H1 (cell line): ENCODE measurements at regions not wholly inside any gene's neighbourhood (a gene's known extent, or its start where the extent isn't known, plus 50 kb on each side); places are given as distances from the start of the nearest gene placed in this dataset.

Source experiments
- CTCF ChIA-PET: fragments of 300-600 bp; sonication (Branson Sonifier 250); formaldehyde crosslinking; loops from one replicate; lab custom pipeline; 2021; ENCODE audit not compliant: partially characterized antibody; lab: Charles Lee
- POLR2A ChIA-PET: fragments of 300-600 bp; sonication (Branson Sonifier 250); formaldehyde crosslinking; loops from one replicate; lab custom pipeline; 2021; ENCODE audit warnings: inconsistent platforms; ENCODE audit not compliant: partially characterized antibody; lab: Charles Lee
- DNase-seq, 2 experiments: peaks; one replicate each; pipeline versions ENCODE4 v3.0.0 to v3.0.0-alpha.2; 2010 to 2022; ENCODE audit warnings: low spot score in 2 of 2, low read depth in 1 of 2, mixed read lengths in 1 of 2
- FAIRE-seq: peaks from 2 replicates; lab custom pipeline; 2011; peaks lifted over from hg19 to GRCh38; lab: Jason Lieb, UNC
- H2AFZ ChIP-seq: 2 replicates; pipeline ENCODE4 v1.8.1; 2012; ENCODE audit warnings: low read length, inconsistent platforms
- H2AK5ac ChIP-seq: 2 replicates; pipeline ENCODE4 v1.6.1; 2013; ENCODE audit warnings: low read depth, low read length
- H2BK120ac ChIP-seq: replicated peaks from 2 replicates; pipeline ENCODE3; 2013; ENCODE audit warnings: low read depth, low read length, inconsistent platforms
- H2BK12ac ChIP-seq: 2 replicates; pipeline ENCODE4 v1.6.1; 2013; ENCODE audit warnings: low read depth, low read length
- H2BK15ac ChIP-seq: 2 replicates; pipeline ENCODE4 v1.6.1; 2013; ENCODE audit warnings: low read length
- H2BK20ac ChIP-seq: 2 replicates; pipeline ENCODE4 v1.6.1; 2013; ENCODE audit warnings: low read length
- H2BK5ac ChIP-seq: 2 replicates; pipeline ENCODE4 v1.6.1; 2013; ENCODE audit warnings: low read depth, low read length
- H3K14ac ChIP-seq: 2 replicates; pipeline ENCODE4 v1.6.1; 2013; ENCODE audit warnings: inconsistent platforms; ENCODE audit not compliant: insufficient read length
- H3K18ac ChIP-seq: 2 replicates; pipeline ENCODE4 v1.6.1; 2013; ENCODE audit warnings: low read length; ENCODE audit errors: extremely low read depth
- H3K23ac ChIP-seq: 2 replicates; pipeline ENCODE4 v1.6.1; 2013; ENCODE audit warnings: inconsistent platforms; ENCODE audit not compliant: insufficient read length
- H3K23me2 ChIP-seq: 2 replicates; pipeline ENCODE4 v1.6.1; 2013; ENCODE audit warnings: low read depth, low read length
- H3K27ac ChIP-seq: 2 replicates; pipeline ENCODE4 v1.6.1; 2011; ENCODE audit warnings: low read depth, low read length, inconsistent platforms
- H3K27me3 ChIP-seq, 4 experiments: replicated peaks in 1 of 4; 1 replicate in 1 of 4; 2 replicates in 3 of 4; pipeline versions ENCODE4 v1.6.1 to v1.8.1; 2011 to 2013; ENCODE audit warnings: low read length in 3 of 4, mild to moderate bottlenecking in 3 of 4, inconsistent platforms in 2 of 4, mixed read lengths in 2 of 4, moderate library complexity in 1 of 4; ENCODE audit not compliant: control insufficient read depth in 3 of 4, insufficient read depth in 3 of 4; ENCODE audit errors: extremely low read depth in 1 of 4
- H3K36me3 ChIP-seq, 4 experiments: 2 replicates each; pipeline versions ENCODE4 v1.6.1 to v1.8.1; 2011 to 2013; ENCODE audit warnings: mild to moderate bottlenecking in 4 of 4, low read length in 3 of 4, moderate library complexity in 2 of 4, control low read depth in 1 of 4, inconsistent platforms in 1 of 4; ENCODE audit not compliant: insufficient read depth in 4 of 4, control insufficient read depth in 2 of 4
- H3K4ac ChIP-seq: replicated peaks from 2 replicates; pipeline ENCODE3; 2013; ENCODE audit warnings: low read length, low read depth, mixed read lengths, inconsistent platforms; ENCODE audit not compliant: insufficient read length
- H3K4me1 ChIP-seq, 4 experiments: replicated peaks in 1 of 4; 1 replicate in 1 of 4; 2 replicates in 3 of 4; pipeline versions ENCODE4 v1.6.1 to v1.8.1; 2011 to 2013; ENCODE audit warnings: low read length in 3 of 4, inconsistent platforms in 2 of 4, mixed read lengths in 1 of 4; ENCODE audit not compliant: insufficient read depth in 4 of 4, control insufficient read depth in 3 of 4
- H3K4me2 ChIP-seq, 2 experiments: 2 replicates each; pipeline versions ENCODE4 v1.6.1 to v1.8.1; 2011 to 2013; ENCODE audit warnings: low read depth in 2 of 2, low read length in 2 of 2, control low read depth in 1 of 2, inconsistent platforms in 1 of 2, mild to moderate bottlenecking in 1 of 2; ENCODE audit not compliant: insufficient read depth in 1 of 2
- H3K4me3 ChIP-seq, 4 experiments: fragments of 200-600, 300-600 bp in 1 of 4; sonication (generic), shearing (Covaris generic), sonication (Bioruptor Twin) in 1 of 4; 2 replicates each; pipeline versions ENCODE4 v1.5.1 to v1.8.1; 2011 to 2016; ENCODE audit warnings: low read length in 4 of 4, low read depth in 3 of 4, control low read depth in 2 of 4, inconsistent platforms in 2 of 4, mild to moderate bottlenecking in 2 of 4, mixed read lengths in 1 of 4, moderate library complexity in 1 of 4; ENCODE audit not compliant: insufficient read depth in 2 of 4; ENCODE audit errors: extremely low read depth in 1 of 4
- H3K56ac ChIP-seq: replicated peaks from 2 replicates; pipeline ENCODE3; 2013; ENCODE audit warnings: low read depth, mild to moderate bottlenecking, mixed read lengths, low read length, inconsistent platforms; ENCODE audit not compliant: insufficient read length
- H3K79me1 ChIP-seq: 2 replicates; pipeline ENCODE4 v1.6.1; 2013; ENCODE audit warnings: low read depth, low read length, control low read depth
- H3K79me2 ChIP-seq, 2 experiments: 2 replicates each; pipeline versions ENCODE4 v1.6.1 to v1.8.1; 2012 to 2013; ENCODE audit warnings: low read length in 2 of 2, mild to moderate bottlenecking in 2 of 2, inconsistent platforms in 1 of 2; ENCODE audit not compliant: insufficient read depth in 2 of 2, control insufficient read depth in 1 of 2
- H3K9ac ChIP-seq, 4 experiments: replicated peaks in 1 of 4; 1 replicate in 1 of 4; 2 replicates in 3 of 4; pipeline versions ENCODE4 v1.6.1 to v1.8.1; 2011 to 2013; ENCODE audit warnings: low read depth in 3 of 4, low read length in 3 of 4, control low read depth in 2 of 4, mild to moderate bottlenecking in 2 of 4, moderate library complexity in 2 of 4, inconsistent platforms in 1 of 4; ENCODE audit errors: extremely low read depth in 1 of 4
- H3K9me3 ChIP-seq, 2 experiments: 2 replicates each; pipeline versions ENCODE4 v1.6.1 to v1.8.1; 2012 to 2013; ENCODE audit warnings: mild to moderate bottlenecking in 2 of 2, moderate library complexity in 2 of 2, control low read depth in 1 of 2, inconsistent platforms in 1 of 2, low read depth in 1 of 2, low read length in 1 of 2, mixed read lengths in 1 of 2; ENCODE audit not compliant: insufficient read depth in 2 of 2
- H4K20me1 ChIP-seq, 2 experiments: replicated peaks in 1 of 2; 2 replicates each; pipeline versions ENCODE3 to v1.8.1; 2011 to 2013; ENCODE audit warnings: inconsistent platforms in 2 of 2, low read length in 2 of 2, mild to moderate bottlenecking in 1 of 2; ENCODE audit not compliant: insufficient read depth in 2 of 2, control insufficient read depth in 1 of 2
- H4K5ac ChIP-seq: 2 replicates; pipeline ENCODE4 v1.6.1; 2013; ENCODE audit warnings: low read length, low read depth, mixed read lengths, inconsistent platforms; ENCODE audit not compliant: insufficient read length
- H4K8ac ChIP-seq: 2 replicates; pipeline ENCODE4 v1.8.0; 2013; ENCODE audit warnings: mild to moderate bottlenecking, moderate library complexity, low read length, inconsistent platforms; ENCODE audit not compliant: insufficient read depth; ENCODE audit errors: extremely low read depth
- H4K91ac ChIP-seq: replicated peaks from 2 replicates; pipeline ENCODE3; 2013; ENCODE audit warnings: low read length, mixed read lengths, inconsistent platforms; ENCODE audit not compliant: insufficient read length
- CBX5 ChIP-seq: fragments of 300-800, 300-1000 bp; sonication (generic); IDR thresholded peaks from 2 replicates; pipeline ENCODE4 v1.7.1; 2016; ENCODE audit warnings: antibody characterized with exemption, low read length, low read depth
- CBX8 ChIP-seq: fragments of 300-800, 300-1000 bp; sonication (generic); IDR thresholded peaks from 2 replicates; pipeline ENCODE4 v1.7.1; 2016; ENCODE audit warnings: low read depth, low read length, borderline replicate concordance
- NANOG ChIP-seq: IDR thresholded peaks from 2 replicates; pipeline ENCODE4 v1.6.1; 2011; ENCODE audit warnings: low read length, low read depth, mild to moderate bottlenecking, inconsistent platforms; ENCODE audit not compliant: insufficient read depth, poor library complexity, severe bottlenecking
- SAP30 ChIP-seq: fragments of 300-600 bp; sonication (generic); IDR thresholded peaks from 2 replicates; pipeline ENCODE4 v1.7.1; 2012; ENCODE audit warnings: low read length, moderate library complexity, mild to moderate bottlenecking, inconsistent platforms; ENCODE audit not compliant: insufficient read depth, insufficient replicate concordance
- WGBS, 2 experiments: shearing (Covaris generic) in 1 of 2; methylation state at CpG; one replicate each; pipeline versions ENCODE4 v1.1.6 to v1.1.7; 2013 to 2015; ENCODE audit warnings: low lambda C conversion rate in 2 of 2, mixed read lengths in 2 of 2, inconsistent platforms in 1 of 2, low coverage in 1 of 2, missing lambda C conversion rate in 1 of 2; ENCODE audit not compliant: insufficient replicate concordance in 2 of 2, insufficient coverage in 1 of 2, insufficient read length in 1 of 2; ENCODE audit errors: extremely low coverage in 1 of 2, missing lambda C conversion rate in 1 of 2; 5-methylcytosine and 5-hydroxymethylcytosine counted together

GRCh38 chr5:103907001-103907400, 344.4 kb upstream of the NUDT12 start:
- no peak for FAIRE-seq
- no peak overlapping the region for H4K91ac ChIP-seq
- H3K4me1 ChIP-seq = no peaks in the 10 kb centered on the region
- no peak overlapping the region for H2BK15ac ChIP-seq
- H2AK5ac ChIP-seq = no peak overlapping the region
- no peak overlapping the region for H3K4ac ChIP-seq
- POLR2A ChIA-PET = no interaction called here
- no peak overlapping the region for H2AFZ ChIP-seq
- H2BK12ac ChIP-seq = no peak overlapping the region
- H2BK120ac ChIP-seq = no peak overlapping the region
- H4K20me1 ChIP-seq = no peaks in the 10 kb centered on the region
- H3K36me3 ChIP-seq = no peaks in the 10 kb centered on the region
- no peak overlapping the region for H4K5ac ChIP-seq
- DNase-seq = no peak
- no peak overlapping the region for H3K14ac ChIP-seq
- no peak overlapping the region for H3K4me2 ChIP-seq
- no peaks in the 10 kb centered on the region for H3K27me3 ChIP-seq
- H2BK5ac ChIP-seq = no peak overlapping the region
- no peak overlapping the region for H3K56ac ChIP-seq
- TF ChIP-seq NANOG = no peak
- no peak for TF ChIP-seq CBX5
- no peak for TF ChIP-seq CBX8
- TF ChIP-seq SAP30 = no peak
- TF ChIP-seq, all 59 proteins: peak for 0
- Histone ChIP-seq H3K4me3 (no peak overlapping the region), H4K8ac (no peak overlapping the region), H3K79me2 (no peaks in the 10 kb centered on the region), H3K27ac (no peak overlapping the region), H3K23ac (no peak overlapping the region), H3K9ac (no peak overlapping the region), H3K18ac (no peak overlapping the region), H3K79me1 (no peaks in the 10 kb centered on the region), H3K9me3 (no peaks in the 10 kb centered on the region), H2BK20ac (no peak overlapping the region), H3K23me2 (no peaks in the 10 kb centered on the region)
- WGBS, 2 experiments = 56% methylated on average over 1 of the region's 1 CpG; no CpG with 5 or more reads in 1 of the 2 experiments
- CTCF ChIA-PET = no interaction called here
